OCI-LY3 (cell line): ENCODE measurements at regions not wholly inside any gene's neighbourhood (a gene's known extent, or its start where the extent isn't known, plus 50 kb on each side); places are given as distances from the start of the nearest gene placed in this dataset.

Experiments used
- H2AFZ ChIP-seq: fragments of 200-600, 300-600 bp; shearing (Covaris generic); 2 replicates; pipeline ENCODE4 v1.6.0; 2014; ENCODE audit warnings: antibody characterized with exemption, low read depth, low read length
- H3K27ac ChIP-seq: fragments of 200-600, 300-600 bp; sonication (generic); 2 replicates; pipeline ENCODE4 v1.5.1; 2014; ENCODE audit warnings: mild to moderate bottlenecking, low read length, moderate library complexity, mixed read lengths
- H3K27me3 ChIP-seq: fragments of 200-600, 300-600 bp; sonication (generic); 2 replicates; pipeline ENCODE4 v1.6.1; 2014; ENCODE audit warnings: low read depth, low read length, mixed read lengths
- H3K36me3 ChIP-seq: fragments of 200-600, 300-600 bp; sonication (generic); replicated peaks from 2 replicates; pipeline ENCODE3; 2014; ENCODE audit warnings: low read depth, low read length, mixed read lengths
- H3K4me1 ChIP-seq: fragments of 300-600, 200-600 bp; sonication (generic); 2 replicates; pipeline ENCODE4 v1.6.1; 2014; ENCODE audit warnings: low read length, mixed read lengths
- H3K4me2 ChIP-seq: fragments of 200-600, 300-600 bp; sonication (generic); 2 replicates; pipeline ENCODE4 v1.6.1; 2014; ENCODE audit warnings: low read length, mixed read lengths
- H3K4me3 ChIP-seq: fragments of 300-600, 200-600 bp; sonication (generic); 2 replicates; pipeline ENCODE4 v1.5.1; 2014; ENCODE audit warnings: antibody characterized with exemption, mild to moderate bottlenecking, low read length, moderate library complexity
- H3K79me2 ChIP-seq: fragments of 300-600, 200-600 bp; shearing (Covaris generic); 2 replicates; pipeline ENCODE4 v1.6.1; 2014; ENCODE audit warnings: mild to moderate bottlenecking, low read length, mixed read lengths
- H3K9ac ChIP-seq: fragments of 300-600, 200-600 bp; shearing (Covaris generic); 2 replicates; pipeline ENCODE4 v1.6.0; 2014; ENCODE audit warnings: mild to moderate bottlenecking, low read length, moderate library complexity
- H3K9me3 ChIP-seq: fragments of 200-600, 300-600 bp; shearing (Covaris generic); 2 replicates; pipeline ENCODE4 v1.6.1; 2014; ENCODE audit warnings: low read length, mixed read lengths; ENCODE audit not compliant: insufficient read depth
- H4K20me1 ChIP-seq: fragments of 200-600, 300-600 bp; sonication (generic); 2 replicates; pipeline ENCODE4 v1.6.1; 2016; ENCODE audit warnings: low read length, mixed read lengths; ENCODE audit not compliant: insufficient read depth
- CTCF ChIP-seq: fragments of 200-600, 300-600 bp; sonication (generic); IDR thresholded peaks from 2 replicates; pipeline ENCODE4 v1.5.1; 2014; ENCODE audit warnings: antibody characterized with exemption, low read length, low read depth
- EZH2phosphoT487 ChIP-seq: fragments of 200-600 bp; shearing (Covaris generic); IDR thresholded peaks from 2 replicates; pipeline ENCODE4 v1.6.1; 2018; ENCODE audit warnings: antibody characterized with exemption, mixed run types, low read depth

- Histone ChIP-seq H3K4me3 (no peak overlapping the region), H3K9ac (no peak overlapping the region), H3K9me3 (no peaks in the 10 kb centered on the region), H3K36me3 (no peaks in the 10 kb centered on the region), H2AFZ (no peak overlapping the region), H3K27me3 (no peaks in the 10 kb centered on the region), H3K4me1 (no peaks in the 10 kb centered on the region), H3K27ac (no peak overlapping the region), H3K4me2 (no peak overlapping the region), H4K20me1 (no peaks in the 10 kb centered on the region), H3K79me2 (no peaks in the 10 kb centered on the region)
- TF ChIP-seq EZH2phosphoT487, result no peak
- TF ChIP-seq CTCF, result no peak
These were observed 63.9 kb upstream of the FAM20C start for GRCh38 chr7:128171-129080.

- Histone ChIP-seq H3K27me3 (no peaks in the 10 kb centered on the region), H4K20me1 (no peaks in the 10 kb centered on the region), H3K79me2 (no peaks in the 10 kb centered on the region), H3K36me3 (no peaks in the 10 kb centered on the region), H3K4me2 (no peak overlapping the region), H2AFZ (no peak overlapping the region), H3K4me3 (no peak overlapping the region), H3K27ac (no peak overlapping the region), H3K4me1 (no peaks in the 10 kb centered on the region), H3K9me3 (no peaks in the 10 kb centered on the region), H3K9ac (no peak overlapping the region)
- no peak for TF ChIP-seq CTCF
- TF ChIP-seq EZH2phosphoT487, result no peak
These were observed 62.8 kb upstream of the FAM20C start for GRCh38 chr7:129366-130221.

- H3K36me3 ChIP-seq, result no peaks in the 10 kb centered on the region
- no peaks in the 10 kb centered on the region for H3K27me3 ChIP-seq
- no peaks in the 10 kb centered on the region for H3K79me2 ChIP-seq
- no peak overlapping the region for H2AFZ ChIP-seq
- H3K4me3 ChIP-seq, result no peak overlapping the region
- no peaks in the 10 kb centered on the region for H3K9me3 ChIP-seq
- no peaks in the 10 kb centered on the region for H3K4me1 ChIP-seq
- no peak overlapping the region for H3K9ac ChIP-seq
- H4K20me1 ChIP-seq, result no peaks in the 10 kb centered on the region
- H3K27ac ChIP-seq, result no peak overlapping the region
- TF ChIP-seq EZH2phosphoT487 (no peak), CTCF (no peak)
- no peak overlapping the region for H3K4me2 ChIP-seq
These were observed 62.2 kb upstream of the FAM20C start for GRCh38 chr7:130222-130572.
